ENCODE measurements at regions not wholly inside any gene's neighbourhood (a gene's known extent, or its start where the extent isn't known, plus 50 kb on each side); places are given as distances from the start of the nearest gene placed in this dataset.

- Histone ChIP-seq H3K79me2 (ENCODE audit: control insufficient read depth, insufficient read depth, low read length) (no peaks in the 10 kb centered on the region), H2AFZ (ENCODE audit: low read length) (no peak overlapping the region), H3K9ac (ENCODE audit: insufficient read depth, low read length) (no peak overlapping the region), H3K9me3 (ENCODE audit: control insufficient read depth, insufficient read depth, low read depth, low read length) (no peaks in the 10 kb centered on the region), H3K4me3 (replicated peaks in 1 of 4; ENCODE audit: control extremely low read depth in 1 of 4, insufficient read depth in 1 of 4, low read depth in 3 of 4, low read length in 4 of 4) (no peak overlapping the region), H3K4me2 (ENCODE audit: extremely low read depth, insufficient read depth, low read length) (no peak overlapping the region), H3K27ac (ENCODE audit: insufficient read depth, low read length) (no peak overlapping the region), H3K4me1 (ENCODE audit: control insufficient read depth, extremely low read depth, insufficient read depth, low read length) (no peaks in the 10 kb centered on the region), H4K20me1 (ENCODE audit: control insufficient read depth, extremely low read depth, insufficient read depth, low read length) (no peaks in the 10 kb centered on the region), H3K27me3 (ENCODE audit: control insufficient read depth, insufficient read depth, low read length) (no peaks in the 10 kb centered on the region), H3K36me3 (ENCODE audit: control insufficient read depth, insufficient read depth, low read length) (no peaks in the 10 kb centered on the region)
- TF ChIP-seq CTCF (conservative IDR thresholded peaks at IDR 0.05 in 1 of 2, IDR thresholded peaks at IDR 0.05 in 1 of 2; ENCODE audit: low read depth in 1 of 2, low read length in 2 of 2) (no peak), EZH2 (IDR thresholded peaks at IDR 0.05; ENCODE audit: low read length, missing control alignments) (no peak)
- no peak for DNase-seq (ENCODE audit: low read depth in 2 of 2)
Observed at GRCh38 chr3:21120826-21121225, 630.2 kb downstream of the ZNF385D start.

- Histone ChIP-seq H3K27ac (ENCODE audit: insufficient read depth, low read length) (no peak overlapping the region), H4K20me1 (ENCODE audit: control insufficient read depth, extremely low read depth, insufficient read depth, low read length) (no peaks in the 10 kb centered on the region), H3K4me1 (ENCODE audit: control insufficient read depth, extremely low read depth, insufficient read depth, low read length) (no peaks in the 10 kb centered on the region), H3K27me3 (ENCODE audit: control insufficient read depth, insufficient read depth, low read length) (no peaks in the 10 kb centered on the region), H3K9me3 (ENCODE audit: control insufficient read depth, insufficient read depth, low read depth, low read length) (no peaks in the 10 kb centered on the region), H3K9ac (ENCODE audit: insufficient read depth, low read length) (no peak overlapping the region), H2AFZ (ENCODE audit: low read length) (no peak overlapping the region), H3K79me2 (ENCODE audit: control insufficient read depth, insufficient read depth, low read length) (no peaks in the 10 kb centered on the region), H3K4me2 (ENCODE audit: extremely low read depth, insufficient read depth, low read length) (no peak overlapping the region), H3K36me3 (ENCODE audit: control insufficient read depth, insufficient read depth, low read length) (no peaks in the 10 kb centered on the region), H3K4me3 (replicated peaks in 1 of 4; ENCODE audit: control extremely low read depth in 1 of 4, insufficient read depth in 1 of 4, low read depth in 3 of 4, low read length in 4 of 4) (no peak overlapping the region)
- TF ChIP-seq CTCF (conservative IDR thresholded peaks at IDR 0.05 in 1 of 2, IDR thresholded peaks at IDR 0.05 in 1 of 2; ENCODE audit: low read depth in 1 of 2, low read length in 2 of 2) (no peak), EZH2 (IDR thresholded peaks at IDR 0.05; ENCODE audit: low read length, missing control alignments) (no peak)
- peak in 1 of 2 donors; percentile 4 for DNase-seq (ENCODE audit: low read depth in 2 of 2)
Observed at GRCh38 chr3:21117370-21117769, 633.6 kb downstream of the ZNF385D start.

GRCh38 chr3:21109056-21109455 lies 642.0 kb downstream of the ZNF385D start:
- Histone ChIP-seq H3K9ac (ENCODE audit: insufficient read depth, low read length) (no peak overlapping the region), H3K4me3 (replicated peaks in 1 of 4; ENCODE audit: control extremely low read depth in 1 of 4, insufficient read depth in 1 of 4, low read depth in 3 of 4, low read length in 4 of 4) (no peak overlapping the region), H3K27me3 (ENCODE audit: control insufficient read depth, insufficient read depth, low read length) (no peaks in the 10 kb centered on the region), H2AFZ (ENCODE audit: low read length) (no peak overlapping the region), H4K20me1 (ENCODE audit: control insufficient read depth, extremely low read depth, insufficient read depth, low read length) (no peaks in the 10 kb centered on the region), H3K79me2 (ENCODE audit: control insufficient read depth, insufficient read depth, low read length) (no peaks in the 10 kb centered on the region), H3K27ac (ENCODE audit: insufficient read depth, low read length) (no peak overlapping the region), H3K9me3 (ENCODE audit: control insufficient read depth, insufficient read depth, low read depth, low read length) (no peaks in the 10 kb centered on the region), H3K36me3 (ENCODE audit: control insufficient read depth, insufficient read depth, low read length) (no peaks in the 10 kb centered on the region), H3K4me2 (ENCODE audit: extremely low read depth, insufficient read depth, low read length) (no peak overlapping the region), H3K4me1 (ENCODE audit: control insufficient read depth, extremely low read depth, insufficient read depth, low read length) (no peaks in the 10 kb centered on the region)
- DNase-seq (ENCODE audit: low read depth in 2 of 2), result no peak
- TF ChIP-seq EZH2 (IDR thresholded peaks at IDR 0.05; ENCODE audit: low read length, missing control alignments) (no peak), CTCF (conservative IDR thresholded peaks at IDR 0.05 in 1 of 2, IDR thresholded peaks at IDR 0.05 in 1 of 2; ENCODE audit: low read depth in 1 of 2, low read length in 2 of 2) (no peak)

Data from fibroblast of lung (primary cell).